Fibroblast of skin of left quadriceps (primary cell): ENCODE measurements at regions not wholly inside any gene's neighbourhood (a gene's known extent, or its start where the extent isn't known, plus 50 kb on each side); places are given as distances from the start of the nearest gene placed in this dataset.

Experiments
- DNase-seq, 2 experiments: peaks; one replicate each; pipeline ENCODE4 v3.0.0-alpha.2; 2013; ENCODE audit warnings: low read depth in 2 of 2

- peak; percentile 20 to 26 for DNase-seq
Observed at GRCh38 chr7:17019106-17019505, 137.3 kb upstream of the AGR3 start.

- DNase-seq: no peak
Observed at GRCh38 chr7:17020250-17020649, 138.5 kb upstream of the AGR3 start.

GRCh38 chr7:17021205-17021604 lies 139.4 kb upstream of the AGR3 start:
- DNase-seq: no peak

GRCh38 chr7:17022920-17023319 lies 141.1 kb upstream of the AGR3 start:
- DNase-seq: no peak

- DNase-seq: no peak
Observed at GRCh38 chr7:17026269-17026668, 144.5 kb upstream of the AGR3 start.

- DNase-seq: no peak
Observed at GRCh38 chr7:17027143-17027788, 145.5 kb upstream of the AGR3 start.

- no peak for DNase-seq
Observed at GRCh38 chr7:17027789-17028152, 146.0 kb upstream of the AGR3 start.

GRCh38 chr7:17029150-17029549 lies 147.4 kb upstream of the AGR3 start:
- DNase-seq: no peak

GRCh38 chr7:17030559-17030958 lies 148.8 kb upstream of the AGR3 start:
- DNase-seq: no peak

- no peak for DNase-seq
Observed at GRCh38 chr7:17031906-17032551, 150.2 kb upstream of the AGR3 start.

GRCh38 chr7:17033245-17033644 lies 151.5 kb upstream of the AGR3 start:
- no peak for DNase-seq

- no peak for DNase-seq
Observed at GRCh38 chr7:17036584-17036983, 154.8 kb upstream of the AGR3 start.

- DNase-seq: no peak
Observed at GRCh38 chr7:17037356-17037755, 155.6 kb upstream of the AGR3 start.

- no peak for DNase-seq
Observed at GRCh38 chr7:17038160-17038782, 156.5 kb upstream of the AGR3 start.

GRCh38 chr7:17038783-17039170 lies 157.0 kb upstream of the AGR3 start:
- DNase-seq: no peak

- DNase-seq: no peak
Observed at GRCh38 chr7:17039372-17039771, 157.6 kb upstream of the AGR3 start.

GRCh38 chr7:17040716-17041115 lies 158.9 kb upstream of the AGR3 start:
- DNase-seq: no peak

- peak; percentile 80 to 82 for DNase-seq
Observed at GRCh38 chr7:17041324-17041723, 159.5 kb upstream of the AGR3 start.

- DNase-seq: no peak
Observed at GRCh38 chr7:17042211-17042610, 160.4 kb upstream of the AGR3 start.

- DNase-seq: no peak
Observed at GRCh38 chr7:17043012-17043877, 161.5 kb upstream of the AGR3 start.

GRCh38 chr7:17044396-17044795 lies 162.6 kb upstream of the AGR3 start:
- no peak for DNase-seq

- no peak for DNase-seq
Observed at GRCh38 chr7:17044861-17045260, 163.1 kb upstream of the AGR3 start.
